Heart left ventricle (tissue), 16 donors: ENCODE measurements at regions not wholly inside any gene's neighbourhood (a gene's known extent, or its start where the extent isn't known, plus 50 kb on each side); places are given as distances from the start of the nearest gene placed in this dataset.

ENCODE experiments used
- ATAC-seq, 4 donors: fragments of 200-7000 bp; cut with Tn5 transposase; one replicate each; pipeline ENCODE4 v1.9.1; 2020 to 2022; ENCODE audit warnings: moderate library complexity in 4 of 4, mild to moderate bottlenecking in 3 of 4, moderate number of reproducible peaks in 1 of 4
- DNase-seq, 5 donors: peaks; one replicate each; pipeline ENCODE4 v3.0.0-alpha.2; 2020
- H3K27ac ChIP-seq, 12 donors: fragments of 200-600 bp; sonication (generic) in 4 of 12; one replicate each; pipeline versions ENCODE4 v1.5.0 to v1.8.0; 2016 to 2022; ENCODE audit warnings: mild to moderate bottlenecking in 2 of 12
- H3K27me3 ChIP-seq, 9 donors: fragments of 200-600 bp; sonication (generic) in 2 of 9; one replicate each; pipeline versions ENCODE4 v1.5.1 to v1.8.0; 2016 to 2022; ENCODE audit warnings: mild to moderate bottlenecking in 3 of 9
- H3K36me3 ChIP-seq, 9 donors: fragments of 200-600 bp; sonication (generic) in 2 of 9; one replicate each; pipeline versions ENCODE4 v1.5.0 to v1.8.0; 2018 to 2022; ENCODE audit warnings: mild to moderate bottlenecking in 2 of 9
- H3K4me1 ChIP-seq, 12 donors: fragments of 200-600 bp; sonication (generic) in 4 of 12; one replicate each; pipeline versions ENCODE4 v1.5.0 to v1.8.0; 2016 to 2022; ENCODE audit warnings: mild to moderate bottlenecking in 3 of 12
- H3K4me3 ChIP-seq, 12 donors: fragments of 200-600 bp; sonication (generic) in 4 of 12; one replicate each; pipeline versions ENCODE4 v1.5.0 to v1.8.0; 2017 to 2022; ENCODE audit warnings: mild to moderate bottlenecking in 9 of 12, moderate library complexity in 4 of 12
- H3K9me3 ChIP-seq, 12 donors: fragments of 200-600 bp; sonication (generic) in 4 of 12; one replicate each; pipeline versions ENCODE4 v1.5.0 to v1.8.0; 2016 to 2022; ENCODE audit warnings: mild to moderate bottlenecking in 1 of 12
- CTCF ChIP-seq, 12 donors: fragments of 200-600 bp; sonication (generic) in 4 of 12; IDR thresholded peaks; one replicate each; pipeline versions ENCODE4 v1.5.0 to v1.8.0; 2018 to 2022; ENCODE audit warnings: antibody characterized with exemption in 12 of 12, mild to moderate bottlenecking in 5 of 12
- POLR2A ChIP-seq, 2 donors: fragments of 450-650 bp; IDR thresholded peaks; one replicate each; pipeline ENCODE4 v1.6.1; 2017; ENCODE audit warnings: antibody characterized with exemption in 2 of 2, mild to moderate bottlenecking in 2 of 2, moderate library complexity in 2 of 2
- WGBS, 4 donors: extraction: QIAGEN DNeasy Blood & Tissue Kit in 2 of 4; methylation state at CpG; one replicate each; pipeline versions ENCODE4 v1.1.5 to v1.1.7; 2013 to 2018; 5-methylcytosine and 5-hydroxymethylcytosine counted together
- intact Hi-C, 10 donors: fragments of 100-400 bp; cut with DNase I; formaldehyde crosslinking; loops; one replicate each; pipeline versions ENCODE4 v1.11.1 to v1.14.2; 2022
- donor health status: ischemic (EF 13 %, LVEDD 7.1; RV severe dilation, severe dysfunction).
- donor health status: healthy with polysubstance abuse.
- donor health status: DM: no; HTN: yes; CAD: no.
- donor health status: DM: no; HTN: no; CAD: no.
- donor health status: ischemic (EF 25% LVEDD 6.9; RV normal size, moderate dysfunction).
- donor health status: ischemic (EF 25% LVEDD 5.7; RV mildly dilated, moderate dysfunction).
- donor health status: healthy.
- donor health status: DM: yes; HTN: yes; CAD: no.
- donor health status: ischemic (EF 35%, LVEDD 5.7; RV mildly dilated, moderate dysfunction).
- donor health status: nonischemic (EF 11% LVEDD 7.7; RV severe dilation, severe dysfunction).
- donor health status: DM: yes; HTN: yes; CAD: no.
- donor health status: PGD.
- donor health status: ischemic (EF 29% LVEDD 5.4; RV normal size, mild dysfunction).
- donor health status: nonischemic (EF 23%, LVEDD 6.1; RV moderate dilation, normal function).

GRCh38 chr21:39057121-39057520 lies 126.1 kb downstream of the PSMG1 start:
- Histone ChIP-seq H3K4me1 (peaks cover 0 to 30% (median 9%) of the 10 kb centered on the region in 12 donors), H3K9me3 (no peaks in the 10 kb centered on the region), H3K27ac (no peak overlapping the region), H3K27me3 (no peaks in the 10 kb centered on the region), H3K4me3 (no peak overlapping the region), H3K36me3 (no peaks in the 10 kb centered on the region)
- ATAC-seq = no peak
- WGBS, 4 donors = 82 to 97% (median 88%) methylated on average over 2 of the region's 2 CpGs
- TF ChIP-seq POLR2A (IDR thresholded peaks at IDR 0.05) = no peak
- no peak for TF ChIP-seq CTCF (IDR thresholded peaks at IDR 0.05)
- intact Hi-C loops = no loop called here
- DNase-seq = peak in 1 of 5 donors; percentile 37

- no peak for ATAC-seq
- intact Hi-C loops = no loop called here
- peak overlapping the region in 1 of 12 donors; percentile 1 for H3K27ac ChIP-seq
Measured at GRCh38 chr21:39056636-39057035, 126.6 kb downstream of the PSMG1 start.

GRCh38 chr21:39055167-39055767 lies 128.0 kb downstream of the PSMG1 start:
- H3K4me3 ChIP-seq = no peak overlapping the region
- peak overlapping the region in 11 of 12 donors; percentile 25 to 78 (median 61) for H3K27ac ChIP-seq
- TF ChIP-seq CTCF (IDR thresholded peaks at IDR 0.05) (no peak), POLR2A (IDR thresholded peaks at IDR 0.05) (no peak)
- ATAC-seq (peak in 3 of 4 donors; percentile 52 to 74 (median 58)), DNase-seq (no peak)
- 59 to 72% (median 65%) methylated on average over 6 of the region's 6 CpGs for WGBS, 4 donors
- intact Hi-C loops = no loop called here
- H3K9me3 ChIP-seq = no peaks in the 10 kb centered on the region
- peaks cover 0 to 34% (median 16%) of the 10 kb centered on the region in 12 donors for H3K4me1 ChIP-seq
- no peaks in the 10 kb centered on the region for H3K36me3 ChIP-seq
- no peaks in the 10 kb centered on the region for H3K27me3 ChIP-seq

More at GRCh38 chr21:39056636-39057035, 126.6 kb downstream of the PSMG1 start:
- DNase-seq = no peak
- TF ChIP-seq POLR2A (IDR thresholded peaks at IDR 0.05) (no peak), CTCF (IDR thresholded peaks at IDR 0.05) (no peak)
- H3K27me3 ChIP-seq = no peaks in the 10 kb centered on the region
- H3K9me3 ChIP-seq = no peaks in the 10 kb centered on the region
- 57 to 92% (median 84%) methylated on average over 2 of the region's 2 CpGs for WGBS, 4 donors
- no peak overlapping the region for H3K4me3 ChIP-seq
- H3K36me3 ChIP-seq = no peaks in the 10 kb centered on the region
- peaks cover 0 to 30% (median 10%) of the 10 kb centered on the region in 12 donors for H3K4me1 ChIP-seq

GRCh38 chr21:39054066-39054465 lies 129.2 kb downstream of the PSMG1 start:
- intact Hi-C loops = no loop called here
- WGBS, 4 donors = 90 to 97% (median 93%) methylated on average over 4 of the region's 4 CpGs
- DNase-seq (no peak), ATAC-seq (no peak)
- peaks cover 0 to 34% (median 16%) of the 10 kb centered on the region in 12 donors for H3K4me1 ChIP-seq
- no peak overlapping the region for H3K4me3 ChIP-seq
- peak overlapping the region in 8 of 12 donors; percentile 24 to 77 (median 60) for H3K27ac ChIP-seq
- H3K36me3 ChIP-seq = no peaks in the 10 kb centered on the region
- no peaks in the 10 kb centered on the region for H3K27me3 ChIP-seq
- TF ChIP-seq CTCF (IDR thresholded peaks at IDR 0.05) (no peak), POLR2A (IDR thresholded peaks at IDR 0.05) (no peak)
- no peaks in the 10 kb centered on the region for H3K9me3 ChIP-seq
